Upper lobe of left lung (tissue), 4 donors: ENCODE measurements at regions not wholly inside any gene's neighbourhood (a gene's known extent, or its start where the extent isn't known, plus 50 kb on each side); places are given as distances from the start of the nearest gene placed in this dataset.

Experiments used
- POLR2A ChIP-seq, 4 donors: fragments of 450-650 bp; IDR thresholded peaks; one replicate each; pipeline ENCODE4 v1.5.1; 2016 to 2017; ENCODE audit warnings: antibody characterized with exemption in 4 of 4, mild to moderate bottlenecking in 2 of 4
- TF ChIP-seq, protein P1 (sequence below), 6 experiments: fragments of 450-650 bp in 4 of 6; fragments of 200-600 bp in 2 of 6; sonication (generic) in 2 of 6; IDR thresholded peaks; one replicate each; pipeline ENCODE4 v1.5.1; 2016 to 2019; ENCODE audit warnings: antibody characterized with exemption in 6 of 6

DNA sequence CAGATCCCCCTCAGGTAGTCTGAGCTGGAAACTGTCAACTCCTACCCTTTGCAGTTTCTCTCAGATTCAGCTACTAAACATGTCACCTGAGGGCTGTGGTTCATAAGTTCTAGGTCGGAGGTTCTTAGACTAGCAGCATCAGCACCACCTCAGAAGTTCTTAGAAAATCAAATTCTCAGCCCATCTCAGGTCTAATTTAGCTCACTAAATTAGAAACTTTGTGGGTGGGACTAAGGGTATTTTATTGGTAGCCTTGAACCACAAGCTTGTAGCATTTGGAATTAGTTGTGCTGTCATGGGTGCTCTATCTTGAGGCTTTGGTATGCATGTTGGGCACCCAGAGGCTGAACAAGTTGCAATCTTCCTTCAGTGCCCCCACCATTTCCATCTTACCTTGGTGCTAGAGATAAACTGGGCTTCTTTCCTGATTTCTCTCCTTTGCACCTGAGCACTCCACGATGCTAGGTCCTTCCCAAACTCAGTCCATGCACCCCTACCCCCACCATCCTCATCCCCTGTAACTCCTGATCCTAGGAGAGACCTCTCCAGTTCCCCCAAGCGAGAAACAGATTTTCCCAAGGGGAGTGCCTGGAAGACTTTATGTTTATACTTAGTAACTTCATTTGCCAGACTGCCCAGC lies 54.2 kb downstream of the S1PR1 start:
- TF ChIP-seq, protein P1, sequence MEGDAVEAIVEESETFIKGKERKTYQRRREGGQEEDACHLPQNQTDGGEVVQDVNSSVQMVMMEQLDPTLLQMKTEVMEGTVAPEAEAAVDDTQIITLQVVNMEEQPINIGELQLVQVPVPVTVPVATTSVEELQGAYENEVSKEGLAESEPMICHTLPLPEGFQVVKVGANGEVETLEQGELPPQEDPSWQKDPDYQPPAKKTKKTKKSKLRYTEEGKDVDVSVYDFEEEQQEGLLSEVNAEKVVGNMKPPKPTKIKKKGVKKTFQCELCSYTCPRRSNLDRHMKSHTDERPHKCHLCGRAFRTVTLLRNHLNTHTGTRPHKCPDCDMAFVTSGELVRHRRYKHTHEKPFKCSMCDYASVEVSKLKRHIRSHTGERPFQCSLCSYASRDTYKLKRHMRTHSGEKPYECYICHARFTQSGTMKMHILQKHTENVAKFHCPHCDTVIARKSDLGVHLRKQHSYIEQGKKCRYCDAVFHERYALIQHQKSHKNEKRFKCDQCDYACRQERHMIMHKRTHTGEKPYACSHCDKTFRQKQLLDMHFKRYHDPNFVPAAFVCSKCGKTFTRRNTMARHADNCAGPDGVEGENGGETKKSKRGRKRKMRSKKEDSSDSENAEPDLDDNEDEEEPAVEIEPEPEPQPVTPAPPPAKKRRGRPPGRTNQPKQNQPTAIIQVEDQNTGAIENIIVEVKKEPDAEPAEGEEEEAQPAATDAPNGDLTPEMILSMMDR (IDR thresholded peaks at IDR 0.05) = no peak
- TF ChIP-seq POLR2A (IDR thresholded peaks at IDR 0.05) = no peak
